ENCODE measurements at regions not wholly inside any gene's neighbourhood (a gene's known extent, or its start where the extent isn't known, plus 50 kb on each side); places are given as distances from the start of the nearest gene placed in this dataset.

DNA sequence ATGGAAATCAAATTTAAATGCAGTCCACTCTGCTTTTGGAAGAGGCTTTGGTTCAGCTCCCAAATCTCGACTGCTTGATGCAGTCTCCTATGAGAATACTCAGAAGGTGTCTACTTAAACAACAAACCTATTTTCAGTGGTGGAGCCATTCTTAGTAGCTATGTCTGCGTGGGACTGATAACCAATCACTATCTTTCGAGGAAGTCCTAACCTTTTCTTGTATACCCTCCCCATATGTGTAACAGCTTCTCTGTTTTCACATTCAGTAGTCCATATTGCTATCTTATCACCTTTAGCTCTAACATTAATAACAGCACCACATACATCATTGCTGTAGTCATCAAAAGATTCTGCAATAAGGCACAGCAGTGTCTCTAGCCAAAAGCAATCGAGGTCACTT, 333.0 kb upstream of the ATP11B start:
- no peak for DNase-seq (ENCODE audit: low spot score in 2 of 2)
- Histone ChIP-seq H3K27me3 (no peaks in the 10 kb centered on the region), H3K4me1 (no peaks in the 10 kb centered on the region), H3K9me3 (peaks cover 3% of the 10 kb centered on the region), H3K36me3 (no peaks in the 10 kb centered on the region), H3K4me3 (no peak overlapping the region), H3K27ac (no peak overlapping the region)
- 72% methylated on average over 4 of the region's 4 CpGs for WGBS
- TF ChIP-seq CTCF (IDR thresholded peaks at IDR 0.05) = no peak
- no peak for TF ChIP-seq POLR2A (IDR thresholded peaks at IDR 0.05)
- TF ChIP-seq EP300 (IDR thresholded peaks at IDR 0.05) = no peak
- no peak for TF ChIP-seq POLR2AphosphoS5 (IDR thresholded peaks at IDR 0.05)

GRCh38 chr3:182462152-182462551, 331.2 kb upstream of the ATP11B start:
- Histone ChIP-seq H3K4me3 (no peak overlapping the region), H3K4me1 (peaks cover 4% of the 10 kb centered on the region), H3K27me3 (no peaks in the 10 kb centered on the region), H3K36me3 (no peaks in the 10 kb centered on the region), H3K27ac (no peak overlapping the region), H3K9me3 (peaks cover 3% of the 10 kb centered on the region)
- DNase-seq (ENCODE audit: low spot score in 2 of 2) = no peak
- TF ChIP-seq CTCF (IDR thresholded peaks at IDR 0.05) (no peak), POLR2A (IDR thresholded peaks at IDR 0.05) (no peak), EP300 (IDR thresholded peaks at IDR 0.05) (no peak), POLR2AphosphoS5 (IDR thresholded peaks at IDR 0.05) (no peak)

DNA sequence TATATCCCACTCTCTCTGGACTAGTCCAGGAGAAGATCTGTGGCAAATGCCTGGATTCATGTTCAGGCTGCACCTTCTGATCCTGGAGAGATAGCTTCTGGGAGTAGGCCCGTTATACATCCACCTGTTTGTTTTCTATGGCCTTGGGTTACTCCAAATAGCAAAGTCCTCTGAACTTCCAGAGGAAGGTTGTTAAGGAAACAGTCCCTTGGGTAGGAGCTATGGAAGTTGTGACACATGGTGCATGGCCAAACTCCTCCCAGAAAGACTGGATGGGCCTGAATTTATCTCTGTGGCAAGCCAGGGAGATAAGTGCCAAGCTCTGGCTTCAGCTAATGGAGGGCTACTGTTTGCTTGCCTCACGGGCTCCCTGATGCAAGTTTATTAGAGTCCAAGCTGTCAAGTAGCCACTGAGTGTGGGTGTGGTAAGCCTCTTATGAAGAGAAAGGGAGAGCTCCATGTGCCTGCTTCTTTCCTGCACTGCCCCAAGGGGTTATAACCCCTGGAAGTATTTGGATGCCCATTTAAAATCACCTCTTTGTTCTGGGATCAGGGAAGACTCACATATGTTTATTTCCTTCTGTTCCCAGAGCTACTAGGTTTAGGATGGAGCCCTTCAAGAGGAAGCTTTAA, 328.7 kb upstream of the ATP11B start:
- TF ChIP-seq POLR2A (IDR thresholded peaks at IDR 0.05) (no peak), EP300 (IDR thresholded peaks at IDR 0.05) (no peak), POLR2AphosphoS5 (IDR thresholded peaks at IDR 0.05) (no peak), CTCF (IDR thresholded peaks at IDR 0.05) (no peak)
- no peak overlapping the region for H3K27ac ChIP-seq
- H3K4me3 ChIP-seq = no peak overlapping the region
- H3K27me3 ChIP-seq = no peaks in the 10 kb centered on the region
- H3K36me3 ChIP-seq = no peaks in the 10 kb centered on the region
- peaks cover 3% of the 10 kb centered on the region for H3K9me3 ChIP-seq
- DNase-seq (ENCODE audit: low spot score in 2 of 2) = no peak
- H3K4me1 ChIP-seq = peaks cover 4% of the 10 kb centered on the region
- WGBS = 76% methylated on average over 2 of the region's 2 CpGs

DNA sequence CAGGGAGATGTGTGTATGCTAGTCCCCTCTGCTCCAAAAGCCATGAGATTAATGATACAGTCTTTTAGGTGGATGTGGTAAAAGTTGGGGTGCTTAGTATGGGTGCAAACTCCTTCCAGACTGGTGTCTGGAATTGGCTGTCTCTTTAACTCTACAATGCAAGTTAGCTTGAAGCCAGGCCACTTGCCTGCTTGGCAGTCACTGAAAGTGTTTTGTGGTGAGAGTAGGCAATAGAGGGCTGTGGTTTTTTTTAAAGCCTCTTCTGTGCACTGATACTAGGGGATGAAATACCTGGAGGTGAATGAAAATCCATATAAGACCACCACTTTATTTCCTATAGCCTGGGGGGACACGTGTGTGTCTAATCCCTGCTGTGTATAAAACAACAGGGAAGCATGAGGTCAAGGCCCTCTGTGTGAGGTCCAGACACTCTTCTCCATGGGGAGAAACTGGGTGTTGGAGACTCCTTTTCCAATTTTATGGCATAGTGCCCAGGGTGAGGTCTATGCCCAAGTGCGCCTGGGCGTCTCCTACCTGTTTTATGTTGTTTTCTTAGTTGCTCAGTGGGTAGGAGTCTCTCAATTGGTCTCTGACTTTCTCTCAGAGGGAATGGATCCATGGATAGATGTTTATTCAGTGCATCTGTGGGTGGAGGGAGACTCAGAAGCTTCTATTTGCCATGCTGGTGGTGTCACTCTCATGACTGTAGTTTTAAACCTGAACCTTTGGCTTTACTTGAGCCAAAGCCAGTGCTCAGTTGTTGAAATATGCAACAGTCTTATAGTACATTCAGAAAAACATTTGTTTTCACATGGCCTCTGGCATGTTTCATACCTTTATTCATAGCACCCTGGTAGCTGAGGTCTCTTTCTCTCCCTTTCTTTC, 327.8 kb upstream of the ATP11B start:
- 66% methylated on average over 3 of the region's 3 CpGs for WGBS
- TF ChIP-seq POLR2AphosphoS5 (IDR thresholded peaks at IDR 0.05) (no peak), EP300 (IDR thresholded peaks at IDR 0.05) (no peak)
- Histone ChIP-seq H3K27me3 (no peaks in the 10 kb centered on the region), H3K4me1 (peaks cover 8% of the 10 kb centered on the region), H3K27ac (no peak overlapping the region), H3K4me3 (no peak overlapping the region), H3K9me3 (peaks cover 3% of the 10 kb centered on the region), H3K36me3 (no peaks in the 10 kb centered on the region)
- no peak for DNase-seq (ENCODE audit: low spot score in 2 of 2)

DNA sequence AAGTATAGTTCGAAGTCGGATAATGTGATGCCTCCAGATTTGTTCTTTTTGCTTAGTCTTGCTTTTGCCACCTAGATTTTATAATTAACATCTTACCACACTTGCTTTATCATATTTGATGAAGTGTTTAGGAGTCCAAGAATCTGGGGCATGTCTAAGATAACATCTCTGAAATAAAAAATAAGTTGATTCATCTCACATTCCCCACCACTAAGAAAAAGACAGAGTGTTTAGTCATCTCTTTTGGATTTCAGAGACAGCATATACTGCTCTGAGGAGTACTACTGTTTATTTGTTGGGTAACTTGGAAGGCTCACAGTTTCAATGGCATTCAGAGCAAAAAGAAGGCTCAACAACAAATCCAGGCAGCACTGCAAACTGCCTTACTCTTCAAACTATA, 324.2 kb upstream of the ATP11B start:
- Histone ChIP-seq H3K9me3 (no peaks in the 10 kb centered on the region), H3K36me3 (no peaks in the 10 kb centered on the region), H3K27ac (no peak overlapping the region), H3K27me3 (no peaks in the 10 kb centered on the region), H3K4me3 (no peak overlapping the region), H3K4me1 (peaks cover 8% of the 10 kb centered on the region)
- WGBS = 51% methylated on average over 2 of the region's 2 CpGs
- DNase-seq (ENCODE audit: low spot score in 2 of 2) = no peak
- TF ChIP-seq CTCF (IDR thresholded peaks at IDR 0.05) (no peak), EP300 (IDR thresholded peaks at IDR 0.05) (no peak), POLR2A (IDR thresholded peaks at IDR 0.05) (no peak), POLR2AphosphoS5 (IDR thresholded peaks at IDR 0.05) (no peak)

Data from suprapubic skin (tissue), 4 donors.